Pancreas (tissue), 10 donors: ENCODE measurements at regions not wholly inside any gene's neighbourhood (a gene's known extent, or its start where the extent isn't known, plus 50 kb on each side); places are given as distances from the start of the nearest gene placed in this dataset.
A peak's percentile ranks its signal among the peaks of the same experiment; 100 is the strongest.

Experiments
- ATAC-seq, 4 donors: fragments of 200-7000 bp; cut with Tn5 transposase; one replicate each; pipeline versions ENCODE4 v1.8.0 to v1.9.1; 2020; ENCODE audit warnings: mild to moderate bottlenecking in 4 of 4, moderate library complexity in 4 of 4
- DNase-seq, 6 donors: peaks; one replicate each; pipeline ENCODE4 v3.0.0-alpha.2; 2020
- FAIRE-seq: peaks from 2 replicates; lab custom pipeline; 2012; peaks lifted over from hg19 to GRCh38; lab: Jason Lieb, UNC
- H3K27ac ChIP-seq, 4 donors: fragments of 200-600 bp; sonication (generic); 1 replicate in 3 of 4; 2 replicates in 1 of 4; pipeline versions ENCODE4 v1.5.0 to v1.8.0; 2020
- H3K27me3 ChIP-seq, 4 donors: fragments of 200-600 bp; one replicate each; pipeline ENCODE4 v1.8.0; 2021
- H3K36me3 ChIP-seq, 3 donors: fragments of 200-600 bp; sonication (generic) in 1 of 3; one replicate each; pipeline versions ENCODE4 v1.5.0 to v1.8.0; 2020 to 2021
- H3K4me1 ChIP-seq, 3 donors: fragments of 200-600 bp; one replicate each; pipeline ENCODE4 v1.8.0; 2021
- H3K4me3 ChIP-seq, 4 donors: fragments of 200-600 bp; sonication (generic) in 2 of 4; one replicate each; pipeline versions ENCODE4 v1.5.0 to v1.8.0; 2020 to 2021
- H3K9me3 ChIP-seq, 4 donors: fragments of 200-600 bp; one replicate each; pipeline ENCODE4 v1.8.0; 2021
- WGBS, 2 donors: extraction: QIAGEN DNeasy Blood & Tissue Kit; methylation state at CpG; one replicate each; pipeline ENCODE4 v1.1.7; 2013; 5-methylcytosine and 5-hydroxymethylcytosine counted together
- intact Hi-C, 3 donors: fragments of 100-400 bp; cut with DNase I; formaldehyde crosslinking; loops; one replicate each; pipeline versions ENCODE4 v1.11.1 to v1.14.2; 2022
- TF ChIP-seq, protein P1 (sequence below), 4 donors: fragments of 200-600 bp; sonication (generic) in 3 of 4; IDR thresholded peaks; one replicate each; pipeline versions ENCODE4 v1.5.0 to v1.8.0; 2021; ENCODE audit warnings: antibody characterized with exemption in 4 of 4
- donor health status: healthy with polysubstance abuse.
- donor health status: DM: no; HTN: no; CAD: no; lungs with moderate emphysema.
- donor health status: DM: no; HTN: no; CAD: no.
- donor health status: control.
- donor health status: control.
- donor health status: Bipolar disorder and iron deficiency.
- donor health status: DM: yes; HTN: yes; CAD: no.
- donor health status: DM: no; HTN: no; CAD: no.
- donor health status: DM: no; HTN: no; CAD: no.
- donor health status: DM: yes; HTN: yes; CAD: no.

- 42 to 61% methylated on average over 1 of the region's 1 CpG for WGBS, 2 donors
- H3K27me3 ChIP-seq, result no peaks in the 10 kb centered on the region
- ATAC-seq, result no peak
- H3K27ac ChIP-seq, result no peak overlapping the region
- no peaks in the 10 kb centered on the region for H3K4me1 ChIP-seq
- no peaks in the 10 kb centered on the region for H3K9me3 ChIP-seq
- intact Hi-C loops, result no loop called here
- FAIRE-seq, result no peak
- no peaks in the 10 kb centered on the region for H3K36me3 ChIP-seq
- H3K4me3 ChIP-seq, result no peak overlapping the region
- TF ChIP-seq, protein P1, sequence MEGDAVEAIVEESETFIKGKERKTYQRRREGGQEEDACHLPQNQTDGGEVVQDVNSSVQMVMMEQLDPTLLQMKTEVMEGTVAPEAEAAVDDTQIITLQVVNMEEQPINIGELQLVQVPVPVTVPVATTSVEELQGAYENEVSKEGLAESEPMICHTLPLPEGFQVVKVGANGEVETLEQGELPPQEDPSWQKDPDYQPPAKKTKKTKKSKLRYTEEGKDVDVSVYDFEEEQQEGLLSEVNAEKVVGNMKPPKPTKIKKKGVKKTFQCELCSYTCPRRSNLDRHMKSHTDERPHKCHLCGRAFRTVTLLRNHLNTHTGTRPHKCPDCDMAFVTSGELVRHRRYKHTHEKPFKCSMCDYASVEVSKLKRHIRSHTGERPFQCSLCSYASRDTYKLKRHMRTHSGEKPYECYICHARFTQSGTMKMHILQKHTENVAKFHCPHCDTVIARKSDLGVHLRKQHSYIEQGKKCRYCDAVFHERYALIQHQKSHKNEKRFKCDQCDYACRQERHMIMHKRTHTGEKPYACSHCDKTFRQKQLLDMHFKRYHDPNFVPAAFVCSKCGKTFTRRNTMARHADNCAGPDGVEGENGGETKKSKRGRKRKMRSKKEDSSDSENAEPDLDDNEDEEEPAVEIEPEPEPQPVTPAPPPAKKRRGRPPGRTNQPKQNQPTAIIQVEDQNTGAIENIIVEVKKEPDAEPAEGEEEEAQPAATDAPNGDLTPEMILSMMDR (IDR thresholded peaks at IDR 0.05), result no peak
- DNase-seq, result no peak
Measured at GRCh38 chr5:136924490-136924889, 559.1 kb upstream of the TRPC7 start.

DNA sequence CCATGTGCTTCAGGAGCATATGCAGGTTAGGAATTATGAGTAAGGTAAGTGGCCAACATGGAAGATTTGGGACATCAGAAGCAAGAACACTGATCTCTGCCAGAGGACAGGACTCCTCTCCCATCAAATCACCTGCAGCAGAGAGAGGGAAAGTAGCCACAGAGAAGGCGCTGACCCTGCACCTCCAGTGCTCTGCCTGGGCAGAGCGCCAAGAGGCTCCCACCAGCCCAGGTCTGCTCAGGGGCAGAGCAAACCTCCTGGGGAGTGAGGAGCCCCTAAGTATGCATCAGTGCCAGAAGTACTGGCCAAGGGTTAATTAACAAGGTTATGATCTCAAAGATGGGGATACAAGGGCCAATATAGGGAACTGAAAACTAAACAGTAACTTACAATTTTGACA is 545.3 kb upstream of the TRPC7 start:
- intact Hi-C loops, result no loop called here
- ATAC-seq, result no peak
- no peaks in the 10 kb centered on the region for H3K36me3 ChIP-seq
- H3K27ac ChIP-seq, result no peak overlapping the region
- no peak overlapping the region for H3K4me3 ChIP-seq
- H3K9me3 ChIP-seq, result no peaks in the 10 kb centered on the region
- peak in 1 of 6 donors; percentile 22 for DNase-seq
- H3K27me3 ChIP-seq, result no peaks in the 10 kb centered on the region
- H3K4me1 ChIP-seq, result no peaks in the 10 kb centered on the region
- TF ChIP-seq, protein P1 (IDR thresholded peaks at IDR 0.05), result no peak
- WGBS, 2 donors, result 87 to 93% methylated on average over 2 of the region's 2 CpGs
- FAIRE-seq, result no peak

DNA sequence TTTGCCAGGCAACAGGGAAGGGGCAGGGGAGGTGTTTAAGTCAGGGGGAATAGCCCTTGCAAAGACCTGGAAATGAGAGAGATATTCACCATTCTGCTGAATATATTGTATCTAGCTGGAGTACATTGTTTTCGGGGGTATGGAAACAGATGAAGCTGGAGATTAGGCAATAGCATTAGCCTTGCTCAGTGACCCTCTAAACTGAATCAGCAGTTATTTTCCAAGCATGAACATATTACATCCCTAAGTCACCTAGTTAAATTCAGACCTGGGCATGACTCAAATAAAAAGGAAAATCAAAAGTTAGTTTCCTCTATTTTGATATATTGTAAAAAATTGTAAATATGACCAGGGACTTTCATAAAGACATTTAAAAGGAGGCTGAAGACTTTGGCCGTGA is 544.6 kb upstream of the TRPC7 start:
- Histone ChIP-seq H3K27me3 (no peaks in the 10 kb centered on the region), H3K27ac (no peak overlapping the region), H3K4me3 (no peak overlapping the region), H3K9me3 (no peaks in the 10 kb centered on the region), H3K36me3 (no peaks in the 10 kb centered on the region), H3K4me1 (no peaks in the 10 kb centered on the region)
- WGBS, 2 donors, result 74 to 78% methylated on average over 2 of the region's 2 CpGs
- no peak for FAIRE-seq
- TF ChIP-seq, protein P1 (IDR thresholded peaks at IDR 0.05), result no peak
- intact Hi-C loops, result no loop called here
- no peak for ATAC-seq
- DNase-seq, result no peak

DNA sequence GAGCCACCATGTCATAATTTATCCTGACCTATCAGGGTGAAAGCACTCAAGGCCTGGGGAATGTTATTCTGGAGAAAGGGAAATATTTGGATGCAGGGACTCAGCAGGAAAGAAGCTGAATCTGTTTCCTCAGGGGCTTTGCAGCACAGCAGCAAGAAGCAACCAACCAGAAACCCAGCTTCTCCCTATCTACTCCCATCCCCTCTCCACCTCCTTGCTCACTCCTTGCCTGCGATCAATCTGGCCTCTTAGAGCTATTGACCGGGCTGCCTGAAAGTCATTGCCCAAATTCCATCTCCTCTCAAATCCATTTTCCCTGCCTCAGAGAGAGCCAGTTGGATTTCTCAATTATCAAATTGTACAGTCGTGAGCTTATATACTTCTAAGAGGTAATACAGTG is 542.0 kb upstream of the TRPC7 start:
- Histone ChIP-seq H3K4me3 (no peak overlapping the region), H3K27me3 (no peaks in the 10 kb centered on the region), H3K36me3 (no peaks in the 10 kb centered on the region), H3K9me3 (no peaks in the 10 kb centered on the region), H3K4me1 (no peaks in the 10 kb centered on the region), H3K27ac (no peak overlapping the region)
- TF ChIP-seq, protein P1 (IDR thresholded peaks at IDR 0.05), result no peak
- ATAC-seq (no peak), DNase-seq (no peak), FAIRE-seq (no peak)
- 68 to 72% methylated on average over 3 of the region's 3 CpGs for WGBS, 2 donors
- intact Hi-C loops, result no loop called here

DNA sequence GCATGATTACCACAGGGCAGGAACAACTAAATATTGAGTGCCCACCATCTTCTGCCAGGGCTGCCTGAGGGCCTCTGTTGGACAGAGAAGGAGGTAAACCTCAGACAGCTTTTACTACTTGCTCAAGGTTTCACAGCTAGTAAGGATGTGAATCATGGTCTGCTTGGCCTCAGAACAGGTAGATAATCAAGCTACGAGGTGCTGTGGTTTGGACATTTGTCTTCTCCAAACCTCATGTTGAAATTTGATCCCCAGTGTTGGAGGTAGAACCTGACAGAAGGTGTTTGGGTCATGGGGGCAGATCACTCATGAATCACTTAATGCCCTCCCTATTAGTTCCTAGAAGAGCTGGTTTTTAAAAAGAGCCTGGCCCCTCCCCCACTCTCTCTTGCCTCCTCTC is 541.2 kb upstream of the TRPC7 start:
- no peak for DNase-seq
- no peak for FAIRE-seq
- Histone ChIP-seq H3K27ac (no peak overlapping the region), H3K27me3 (no peaks in the 10 kb centered on the region), H3K4me3 (no peak overlapping the region), H3K36me3 (no peaks in the 10 kb centered on the region), H3K4me1 (no peaks in the 10 kb centered on the region), H3K9me3 (no peaks in the 10 kb centered on the region)
- TF ChIP-seq, protein P1 (IDR thresholded peaks at IDR 0.05), result no peak
- intact Hi-C loops, result no loop called here
- WGBS, 2 donors, result 52 to 55% methylated on average over 1 of the region's 1 CpG
- no peak for ATAC-seq
